ENCODE measurements at regions not wholly inside any gene's neighbourhood (a gene's known extent, or its start where the extent isn't known, plus 50 kb on each side); places are given as distances from the start of the nearest gene placed in this dataset.
"Not testable (repeated sequence)": the region's sequence is repeated elsewhere in the genome, so short reads cannot be mapped to it uniquely, and the experiment has no call there.

- DNase-seq (no peak), ATAC-seq (no peak)
- no peak for TF ChIP-seq CTCF (IDR thresholded peaks at IDR 0.05)
- H3K4me1 Mint-ChIP-seq (ENCODE audit: low read depth): peaks cover 26% of the 10 kb centered on the region
- H3K4me3 Mint-ChIP-seq: no peak overlapping the region
- intact Hi-C loops (cut with micrococcal nuclease): no loop called here
- ChIA-PET CTCF (no interaction called here), POLR2A (no interaction called here)
- peaks cover 14% of the 10 kb centered on the region for H3K9me3 Mint-ChIP-seq
- no peaks in the 10 kb centered on the region for H3K27me3 Mint-ChIP-seq
- peaks cover 7% of the 10 kb centered on the region for H3K36me3 Mint-ChIP-seq (ENCODE audit: low read depth)
- no peak overlapping the region for H3K27ac Mint-ChIP-seq
These were observed 166.4 kb downstream of the CYB561 start for GRCh38 chr17:63279498-63280230.

GRCh38 chr17:63282455-63282854 is 163.7 kb downstream of the CYB561 start:
- POLR2A ChIA-PET: no interaction called here
- no peaks in the 10 kb centered on the region for H3K27me3 Mint-ChIP-seq

GRCh38 chr17:63285551-63285950 is 160.6 kb downstream of the CYB561 start:
- CTCF ChIA-PET: no interaction called here
- DNase-seq: no peak

More at GRCh38 chr17:63282455-63282854, 163.7 kb downstream of the CYB561 start:
- TF ChIP-seq CTCF (IDR thresholded peaks at IDR 0.05): no peak
- H3K36me3 Mint-ChIP-seq (ENCODE audit: low read depth): peaks cover 16% of the 10 kb centered on the region
- ATAC-seq (no peak), DNase-seq (no peak)
- CTCF ChIA-PET: no interaction called here
- H3K4me3 Mint-ChIP-seq: no peak overlapping the region
- H3K27ac Mint-ChIP-seq: no peak overlapping the region
- peaks cover 16% of the 10 kb centered on the region for H3K4me1 Mint-ChIP-seq (ENCODE audit: low read depth)
- H3K9me3 Mint-ChIP-seq: peaks cover 25% of the 10 kb centered on the region
- intact Hi-C loops (cut with micrococcal nuclease): no loop called here

GRCh38 chr17:63286254-63286653 is 159.9 kb downstream of the CYB561 start:
- DNase-seq: no peak
- Mint-ChIP-seq H3K4me3 (no peak overlapping the region), H3K4me1 (ENCODE audit: low read depth) (no peaks in the 10 kb centered on the region), H3K9me3 (peaks cover 25% of the 10 kb centered on the region), H3K27ac (no peak overlapping the region), H3K27me3 (no peaks in the 10 kb centered on the region), H3K36me3 (ENCODE audit: low read depth) (peaks cover 22% of the 10 kb centered on the region)
- TF ChIP-seq CTCF (IDR thresholded peaks at IDR 0.05): no peak
- ChIA-PET CTCF (no interaction called here), POLR2A (no interaction called here)
- no peak for ATAC-seq
- intact Hi-C loops (cut with micrococcal nuclease): no loop called here

More at GRCh38 chr17:63285551-63285950, 160.6 kb downstream of the CYB561 start:
- no peak for TF ChIP-seq CTCF (IDR thresholded peaks at IDR 0.05)
- H3K27ac Mint-ChIP-seq: no peak overlapping the region
- H3K27me3 Mint-ChIP-seq: no peaks in the 10 kb centered on the region
- H3K9me3 Mint-ChIP-seq: peaks cover 25% of the 10 kb centered on the region
- intact Hi-C loops (cut with micrococcal nuclease): no loop called here
- no peak for ATAC-seq
- H3K36me3 Mint-ChIP-seq (ENCODE audit: low read depth): peaks cover 22% of the 10 kb centered on the region
- H3K4me3 Mint-ChIP-seq: no peak overlapping the region
- POLR2A ChIA-PET: no interaction called here
- H3K4me1 Mint-ChIP-seq (ENCODE audit: low read depth): no peaks in the 10 kb centered on the region

GRCh38 chr17:63287006-63287405 is 159.1 kb downstream of the CYB561 start:
- H3K4me1 Mint-ChIP-seq (ENCODE audit: low read depth); H3K4me3 Mint-ChIP-seq; intact Hi-C loops (cut with micrococcal nuclease); POLR2A ChIA-PET; ATAC-seq; H3K27me3 Mint-ChIP-seq; H3K27ac Mint-ChIP-seq; DNase-seq: not testable (repeated sequence)
- H3K36me3 Mint-ChIP-seq (ENCODE audit: low read depth): peaks cover 22% of the 10 kb centered on the region
- H3K9me3 Mint-ChIP-seq: peaks cover 25% of the 10 kb centered on the region
- CTCF ChIA-PET: interaction anchor here (1.3 kb wide), 1 partner anchor 123 kb away, joined by 3 read pairs; no protein-coding TSS in a partner anchor

All from activated CD8-positive, alpha-beta T cell treated with anti-CD3 and anti-CD28 coated beads for 36 hours (primary cell).